Fibroblast of peridontal ligament (primary cell): ENCODE measurements at regions not wholly inside any gene's neighbourhood (a gene's known extent, or its start where the extent isn't known, plus 50 kb on each side); places are given as distances from the start of the nearest gene placed in this dataset.
A peak's percentile ranks its signal among the peaks of the same experiment; 100 is the strongest.

Source experiments
- DNase-seq: peaks from one replicate; pipeline ENCODE4 v3.0.0-alpha.2; 2010; ENCODE audit errors: extremely low read depth

DNA sequence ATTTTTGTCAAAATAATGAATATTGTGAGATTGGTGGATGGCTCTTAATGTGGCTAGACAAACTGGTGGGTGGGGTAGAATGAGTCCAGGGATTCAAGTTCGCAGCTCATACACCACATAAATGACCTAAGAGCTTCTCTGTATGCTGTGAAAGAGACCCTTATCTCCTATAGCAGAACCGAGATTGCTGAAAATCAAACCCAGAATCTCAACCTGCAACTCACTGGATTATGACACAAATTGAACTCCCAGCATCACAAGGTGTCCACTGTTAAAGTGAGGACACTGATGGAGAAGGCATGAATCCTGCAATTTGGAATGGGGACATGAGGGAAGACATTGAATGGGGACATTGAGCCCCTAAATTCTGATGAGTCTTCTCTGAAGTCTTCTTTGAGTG, 51.3 kb upstream of the CNKSR3 start:
- no peak for DNase-seq

DNA sequence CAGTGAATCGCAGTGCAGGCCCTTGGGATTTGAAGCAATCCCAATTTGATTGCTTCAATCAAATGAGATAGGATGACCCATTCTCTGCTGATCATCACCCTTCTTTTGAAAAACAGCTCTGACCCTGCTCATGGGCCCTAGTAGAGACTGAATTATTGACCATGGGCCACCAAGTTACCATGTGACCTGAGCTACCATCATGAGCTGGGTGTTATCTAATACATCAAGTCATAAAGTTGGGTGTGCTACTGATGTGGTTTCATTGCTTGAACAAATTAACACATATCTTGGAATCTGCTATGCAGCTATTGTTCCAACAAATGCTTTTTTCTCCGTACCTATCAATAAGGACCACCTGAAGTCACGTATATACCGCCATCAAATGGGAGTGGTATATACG, 54.8 kb upstream of the CNKSR3 start:
- DNase-seq, result no peak

DNA sequence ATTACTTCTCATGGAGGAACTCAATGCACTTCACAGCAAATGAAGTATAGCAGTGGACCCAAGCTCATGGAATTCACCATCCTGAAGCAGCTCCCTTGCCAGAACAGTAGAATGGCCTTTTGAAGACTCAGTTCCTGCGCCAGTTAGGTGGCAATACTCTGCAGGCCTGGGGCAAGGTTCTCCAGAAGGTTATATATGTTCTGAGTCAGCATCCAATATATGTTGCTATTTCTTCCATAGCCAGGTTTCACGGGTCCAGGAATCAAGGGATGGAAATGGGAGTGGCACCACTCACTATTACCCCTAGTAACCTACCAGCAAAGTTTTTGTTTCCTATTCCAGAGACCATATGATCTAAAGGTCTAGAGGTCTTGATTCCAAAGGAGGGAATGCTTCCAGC, 56.4 kb upstream of the CNKSR3 start:
- DNase-seq, result no peak

DNA sequence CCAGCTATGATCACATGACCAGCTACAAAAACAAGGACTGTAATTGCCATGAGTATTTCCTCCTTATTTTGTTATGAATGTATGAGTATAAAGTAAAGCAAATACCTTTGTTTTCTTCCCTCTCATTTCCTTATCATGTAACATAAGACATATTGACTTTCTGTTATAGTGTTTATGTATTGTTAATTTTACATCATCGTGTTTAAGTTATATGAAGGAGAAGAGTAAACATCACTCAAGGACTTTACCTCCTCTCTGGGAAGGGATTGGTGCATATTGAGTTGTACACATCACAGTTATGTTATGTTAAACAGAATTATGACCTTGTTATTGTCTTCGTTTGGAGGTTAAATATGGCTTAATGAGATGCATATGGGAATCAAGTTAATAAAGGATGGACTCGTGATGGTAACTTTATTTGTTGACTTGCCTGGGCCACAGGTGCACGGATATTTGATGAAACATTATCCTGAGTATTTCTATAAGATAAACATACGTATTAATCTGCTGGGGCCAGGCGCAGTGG, 57.3 kb upstream of the CNKSR3 start:
- no peak for DNase-seq

GRCh38 chr6:154569156-154569862, 58.8 kb upstream of the CNKSR3 start:
- peak; percentile 7 for DNase-seq

DNA sequence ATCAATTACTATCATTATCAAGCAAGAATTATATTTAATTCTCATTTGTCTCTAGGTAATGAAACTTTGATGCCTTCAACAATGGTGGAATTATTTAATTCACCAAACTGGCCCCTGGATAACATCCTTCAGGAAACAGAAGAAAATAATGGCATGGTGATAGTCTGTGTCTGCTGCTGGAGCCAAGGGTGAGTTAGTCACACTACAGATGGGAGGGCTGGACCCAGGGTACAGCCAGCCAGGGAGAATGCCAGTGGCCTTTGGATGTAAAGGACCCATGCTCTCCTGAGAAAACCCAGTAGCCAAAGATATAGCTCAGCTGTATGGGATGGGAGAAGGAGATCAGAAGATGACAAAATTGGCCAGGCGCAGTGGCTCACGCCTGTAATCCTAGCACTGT, 60.0 kb upstream of the CNKSR3 start:
- DNase-seq, result no peak

DNA sequence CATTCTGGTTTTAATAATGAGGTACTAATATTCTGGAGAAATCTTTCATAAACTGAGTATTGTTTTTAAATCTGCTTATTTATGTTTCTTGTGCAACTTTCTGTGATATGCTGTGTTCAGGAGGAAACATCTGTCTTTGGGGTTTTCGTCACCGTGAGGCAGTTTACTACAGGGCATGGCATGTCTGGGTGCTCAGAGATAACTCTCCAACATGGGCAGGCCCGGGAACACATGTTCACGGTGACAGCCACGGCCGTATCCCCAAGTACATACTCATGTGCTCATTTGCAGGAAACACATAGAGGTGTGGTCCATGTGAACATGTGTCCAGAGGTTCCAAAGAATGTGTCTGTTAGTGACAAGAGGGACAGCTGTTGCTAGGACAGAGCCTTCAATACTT, 62.1 kb upstream of the CNKSR3 start:
- DNase-seq, result no peak

DNA sequence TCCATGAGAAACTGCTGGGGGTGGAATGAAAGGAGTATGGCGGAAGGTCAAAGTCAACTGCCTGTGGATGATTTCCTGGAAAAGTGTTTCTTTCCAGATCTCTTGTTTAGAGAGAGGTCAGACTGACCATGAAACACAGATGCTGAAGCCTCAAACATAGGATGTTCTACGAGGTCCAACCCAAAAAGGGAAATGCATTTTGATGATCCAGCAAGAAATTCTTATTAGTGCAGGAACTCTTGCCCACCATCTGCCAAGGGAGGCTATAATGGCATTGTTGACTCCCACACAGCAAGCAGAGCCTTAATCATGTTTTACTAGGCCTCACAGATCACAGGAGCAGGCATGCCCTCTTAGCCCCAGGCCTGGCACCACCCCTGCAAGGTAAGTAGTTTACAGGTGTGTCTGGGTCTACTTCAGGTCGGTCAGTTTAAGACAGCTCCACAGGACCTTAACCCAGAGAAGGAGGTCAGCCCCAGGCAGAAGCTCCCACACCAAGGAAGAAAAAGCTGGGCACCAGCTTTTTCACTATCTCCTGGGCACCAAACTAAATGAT, 67.6 kb upstream of the CNKSR3 start:
- no peak for DNase-seq

DNA sequence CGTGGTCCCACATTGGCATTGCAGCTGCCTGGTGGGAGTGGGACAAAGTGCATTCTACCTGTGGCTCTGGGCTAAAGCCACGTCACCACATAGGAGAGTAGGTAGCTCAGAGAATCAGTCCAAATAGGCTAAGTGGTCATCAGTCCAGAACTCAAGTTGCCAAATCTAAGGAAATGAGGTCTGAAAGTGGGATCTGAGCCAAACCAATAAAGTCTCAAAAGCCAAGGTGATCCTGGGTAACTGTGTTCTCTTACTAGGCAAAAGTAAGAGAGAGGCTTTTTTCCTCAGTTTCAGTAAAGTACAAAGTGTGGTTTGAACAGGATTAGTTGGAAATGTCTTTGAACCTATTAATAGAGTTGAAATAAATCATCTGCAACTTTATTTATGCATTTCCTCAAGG, 68.6 kb upstream of the CNKSR3 start:
- no peak for DNase-seq

- no peak for DNase-seq
Measured at GRCh38 chr6:154579485-154579884, 69.0 kb upstream of the CNKSR3 start.

- no peak for DNase-seq
Measured at GRCh38 chr6:154580397-154581135, 70.1 kb upstream of the CNKSR3 start.

DNA sequence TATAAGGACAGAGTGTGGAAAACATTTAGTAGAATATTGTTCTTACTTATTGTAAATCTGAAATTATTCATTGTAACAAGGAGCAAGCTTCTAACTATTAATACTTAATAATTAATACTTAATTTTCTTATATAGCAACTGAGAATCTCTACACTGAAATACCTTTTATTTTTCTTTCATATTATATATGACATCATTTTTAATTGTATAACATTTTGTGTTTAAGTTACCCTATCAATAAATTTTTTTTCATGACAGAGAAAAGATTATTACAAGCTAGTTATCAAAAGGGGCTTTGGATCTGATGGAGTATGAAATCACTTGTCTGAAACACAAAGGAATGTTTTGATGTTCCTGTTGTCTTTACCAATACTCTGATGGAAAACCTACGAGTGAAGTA, 72.2 kb upstream of the CNKSR3 start:
- DNase-seq, result no peak

GRCh38 chr6:154583546-154584188, 73.2 kb upstream of the CNKSR3 start:
- DNase-seq, result no peak

DNA sequence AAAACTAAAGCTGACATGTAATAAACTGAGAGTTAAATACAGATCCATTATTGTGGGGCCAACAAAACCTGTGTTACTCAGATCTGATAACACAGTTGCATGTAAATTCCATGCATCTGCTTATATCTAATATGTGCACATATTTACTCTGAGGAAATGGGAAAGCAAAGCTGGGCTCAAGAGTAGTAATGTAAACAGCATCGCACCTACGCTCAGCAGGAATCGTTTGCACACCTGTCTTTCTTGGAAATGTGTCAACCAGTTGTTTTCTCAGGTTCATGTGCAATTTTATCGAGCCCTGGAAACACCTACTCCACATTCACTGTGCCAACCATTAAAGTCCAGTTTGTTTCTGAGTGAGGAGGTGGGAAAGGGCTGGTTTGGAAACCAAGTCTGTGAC, 80.3 kb upstream of the CNKSR3 start:
- DNase-seq, result no peak

DNA sequence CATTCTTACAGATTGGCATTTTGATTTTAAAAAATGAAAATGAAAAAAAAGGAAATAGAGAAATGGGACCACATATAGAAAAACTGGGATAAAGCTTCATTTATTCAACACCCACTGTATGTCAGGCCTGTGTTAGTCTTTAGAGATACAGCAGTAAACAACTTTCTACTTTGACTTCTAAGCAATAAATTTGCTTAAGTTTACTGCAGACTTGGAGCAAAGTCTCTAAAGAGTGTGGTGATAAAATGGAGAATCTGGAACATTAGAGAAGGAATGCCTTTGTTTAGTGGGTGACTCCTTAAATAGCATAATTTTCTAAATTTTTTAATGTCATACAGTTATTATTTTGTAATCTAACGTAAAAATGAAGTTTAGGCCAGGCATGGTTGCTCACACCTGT, 80.7 kb upstream of the CNKSR3 start:
- DNase-seq, result no peak

DNA sequence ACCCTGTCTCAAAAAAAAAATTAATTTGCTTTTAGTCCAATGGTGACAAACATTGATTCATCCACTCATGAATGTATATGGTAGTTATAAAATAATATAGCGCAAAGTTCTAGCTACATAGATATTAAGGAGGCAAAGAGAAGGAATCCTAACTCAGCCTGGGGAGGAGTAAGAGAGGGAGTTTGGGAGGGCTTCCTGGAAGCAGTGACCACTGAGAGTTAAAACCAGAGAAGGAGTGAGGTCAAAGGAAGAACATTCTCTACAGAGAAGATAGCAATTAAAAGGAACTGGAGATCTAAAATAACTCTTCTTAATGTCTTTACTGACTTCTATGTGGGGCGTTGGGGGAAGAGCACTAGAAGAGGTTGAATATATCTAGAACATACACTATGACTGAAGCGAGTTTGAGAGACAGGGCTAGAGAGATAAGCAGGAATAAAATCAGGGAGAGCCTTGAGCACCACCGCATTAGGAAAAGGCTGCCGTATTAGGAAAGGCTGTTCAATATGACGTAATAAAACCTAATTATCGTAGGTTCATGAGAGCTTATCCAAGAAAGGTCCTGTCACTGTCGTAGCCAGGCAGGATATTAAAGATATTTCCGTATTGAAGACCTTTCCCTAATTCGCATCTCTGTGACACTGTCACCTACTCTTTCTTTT, 81.8 kb upstream of the CNKSR3 start:
- DNase-seq, result no peak

DNA sequence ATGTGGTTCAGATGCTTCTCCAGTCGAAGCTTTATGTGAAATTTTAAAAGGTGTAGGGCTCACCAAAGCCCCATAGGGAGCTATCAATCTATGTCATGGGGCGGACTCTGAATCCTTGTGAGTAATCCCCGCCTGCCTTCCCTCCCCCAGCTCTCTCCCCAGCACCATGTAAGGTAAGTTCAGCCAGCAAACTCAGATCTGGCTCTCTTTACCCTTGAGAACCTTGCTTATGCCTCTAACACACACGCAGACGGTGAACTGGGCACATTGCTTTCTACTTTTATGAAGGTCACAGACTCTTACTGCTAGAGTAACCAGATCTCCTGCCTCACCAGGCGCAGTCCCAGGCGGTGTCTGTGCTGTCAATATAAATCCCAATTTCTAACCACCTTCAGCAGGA, 82.6 kb upstream of the CNKSR3 start:
- no peak for DNase-seq

GRCh38 chr6:154594496-154595198, 84.2 kb upstream of the CNKSR3 start:
- peak; percentile 11 for DNase-seq

DNA sequence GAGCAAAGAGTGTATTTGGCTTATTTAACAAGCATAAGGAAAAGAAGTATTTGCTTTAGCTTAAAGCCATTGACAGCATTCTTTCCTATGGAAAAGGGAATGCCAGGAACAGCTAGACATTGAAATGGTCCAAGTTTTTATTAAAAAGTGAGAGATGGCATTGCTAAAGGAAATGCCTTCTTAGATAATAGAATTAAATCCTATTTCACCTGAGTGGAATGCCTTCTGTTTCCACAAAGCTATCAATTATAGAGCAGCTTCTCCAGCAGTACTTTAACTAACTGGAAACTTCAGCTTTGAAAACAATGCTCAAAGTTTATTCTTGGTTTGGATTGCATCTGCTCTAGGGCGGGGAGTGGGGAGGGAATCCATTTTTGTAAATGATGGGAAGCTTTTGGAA, 85.1 kb upstream of the CNKSR3 start:
- no peak for DNase-seq

DNA sequence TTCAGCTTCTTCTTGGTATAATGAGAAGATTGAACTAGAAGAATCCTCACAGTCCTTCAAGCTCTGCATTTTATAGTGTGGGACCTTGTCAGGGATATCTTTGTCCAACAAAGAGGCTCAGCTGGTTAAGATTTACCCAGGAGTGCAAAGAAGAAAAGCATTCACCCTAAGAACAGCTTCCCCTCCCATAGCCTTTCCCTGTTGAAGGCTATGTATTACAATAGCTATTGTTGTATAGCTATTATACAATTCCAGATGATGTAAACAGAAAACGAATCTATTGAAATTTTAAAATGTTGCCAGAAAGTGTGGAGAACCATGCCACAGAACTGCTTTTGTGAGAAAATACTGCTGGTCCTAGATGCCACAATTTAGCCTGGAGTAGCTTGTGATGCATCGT, 85.5 kb upstream of the CNKSR3 start:
- DNase-seq, result no peak

- DNase-seq, result no peak
Measured at GRCh38 chr6:154596701-154597100, 86.2 kb upstream of the CNKSR3 start.
